Coronary artery (tissue), 2 donors: ENCODE measurements at regions not wholly inside any gene's neighbourhood (a gene's known extent, or its start where the extent isn't known, plus 50 kb on each side); places are given as distances from the start of the nearest gene placed in this dataset.

Experiments
- DNase-seq: peaks from one replicate; pipeline ENCODE4 v3.0.0-alpha.2; 2017; ENCODE audit warnings: low spot score
- H3K27ac ChIP-seq, 2 donors: fragments of 200-600 bp; sonication (generic); one replicate each; pipeline ENCODE4 v1.5.1; 2016 to 2019
- H3K4me3 ChIP-seq: fragments of 200-600 bp; sonication (generic); 2 replicates; pipeline ENCODE4 v1.5.1; 2016; ENCODE audit warnings: mild to moderate bottlenecking, moderate library complexity
- TF ChIP-seq, protein P1 (sequence below): fragments of 200-600 bp; sonication (generic); IDR thresholded peaks from one replicate; pipeline ENCODE4 v1.5.1; 2019; ENCODE audit warnings: antibody characterized with exemption

DNA sequence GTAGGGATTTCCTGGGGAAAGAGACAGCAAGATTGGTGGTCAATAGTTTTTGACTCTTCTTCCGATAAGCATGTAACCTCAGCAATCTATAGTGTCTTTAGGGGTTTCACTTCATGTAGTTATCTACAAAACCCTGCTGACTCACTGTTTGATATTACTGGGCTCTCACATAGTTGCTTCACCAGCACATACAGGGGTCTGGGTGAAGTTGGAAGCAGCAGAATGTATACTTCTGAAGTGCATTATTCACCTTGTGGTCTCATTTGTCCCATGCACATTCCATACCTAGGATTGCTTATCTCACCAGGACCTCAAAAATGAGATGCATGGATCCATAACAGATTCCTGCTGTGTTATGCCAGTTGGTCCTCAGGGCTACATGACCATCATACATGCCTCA is 280.0 kb downstream of the LRIG3 start:
- H3K4me3 ChIP-seq: no peak overlapping the region
- TF ChIP-seq, protein P1, sequence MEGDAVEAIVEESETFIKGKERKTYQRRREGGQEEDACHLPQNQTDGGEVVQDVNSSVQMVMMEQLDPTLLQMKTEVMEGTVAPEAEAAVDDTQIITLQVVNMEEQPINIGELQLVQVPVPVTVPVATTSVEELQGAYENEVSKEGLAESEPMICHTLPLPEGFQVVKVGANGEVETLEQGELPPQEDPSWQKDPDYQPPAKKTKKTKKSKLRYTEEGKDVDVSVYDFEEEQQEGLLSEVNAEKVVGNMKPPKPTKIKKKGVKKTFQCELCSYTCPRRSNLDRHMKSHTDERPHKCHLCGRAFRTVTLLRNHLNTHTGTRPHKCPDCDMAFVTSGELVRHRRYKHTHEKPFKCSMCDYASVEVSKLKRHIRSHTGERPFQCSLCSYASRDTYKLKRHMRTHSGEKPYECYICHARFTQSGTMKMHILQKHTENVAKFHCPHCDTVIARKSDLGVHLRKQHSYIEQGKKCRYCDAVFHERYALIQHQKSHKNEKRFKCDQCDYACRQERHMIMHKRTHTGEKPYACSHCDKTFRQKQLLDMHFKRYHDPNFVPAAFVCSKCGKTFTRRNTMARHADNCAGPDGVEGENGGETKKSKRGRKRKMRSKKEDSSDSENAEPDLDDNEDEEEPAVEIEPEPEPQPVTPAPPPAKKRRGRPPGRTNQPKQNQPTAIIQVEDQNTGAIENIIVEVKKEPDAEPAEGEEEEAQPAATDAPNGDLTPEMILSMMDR: no peak

DNA sequence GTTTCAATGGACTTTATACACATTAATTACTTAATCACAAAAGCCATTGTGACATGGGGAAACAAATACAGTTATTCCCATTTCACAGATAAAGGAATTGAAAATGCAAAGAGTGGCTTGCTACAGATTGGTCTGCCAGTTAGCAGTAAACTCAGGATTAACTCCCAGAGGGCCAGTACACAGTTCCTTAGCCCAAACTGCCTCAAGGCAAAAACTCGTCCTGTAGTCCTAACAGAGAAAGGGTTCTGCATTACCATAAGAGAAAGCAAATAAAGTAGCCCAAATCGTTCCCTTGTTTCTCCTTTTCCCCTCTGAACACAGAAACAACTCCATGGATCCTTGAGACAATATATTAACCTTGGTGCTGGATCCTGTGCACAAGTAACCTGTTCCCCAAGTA is 274.4 kb downstream of the LRIG3 start:
- no peak for DNase-seq
- H3K27ac ChIP-seq: no peak overlapping the region
- no peak overlapping the region for H3K4me3 ChIP-seq
- TF ChIP-seq, protein P1: no peak

More for the DNA sequence above, 280.0 kb downstream of the LRIG3 start:
- H3K27ac ChIP-seq: no peak overlapping the region
- DNase-seq: no peak

DNA sequence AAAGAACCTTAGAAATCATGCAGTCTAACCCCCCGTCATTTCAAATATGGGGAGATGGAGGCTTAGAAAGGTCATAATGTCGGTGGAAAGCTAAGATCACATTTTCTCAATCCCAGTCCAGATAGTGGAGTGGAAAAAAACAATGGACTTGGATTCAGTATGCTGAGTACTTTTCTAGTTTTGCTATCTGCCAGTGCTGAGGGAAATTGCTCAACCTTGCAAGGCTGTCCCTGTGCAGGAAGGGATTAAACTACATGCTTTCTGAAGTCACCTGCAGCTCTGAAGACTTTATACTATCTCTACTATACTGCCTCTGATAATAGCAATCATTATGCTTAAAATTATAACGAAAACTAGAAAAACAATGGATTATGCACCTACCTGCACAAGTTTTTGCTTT is 272.8 kb downstream of the LRIG3 start:
- TF ChIP-seq, protein P1: no peak
- no peak for DNase-seq
- H3K4me3 ChIP-seq: peak overlapping the region; percentile 50
- no peak overlapping the region for H3K27ac ChIP-seq

DNA sequence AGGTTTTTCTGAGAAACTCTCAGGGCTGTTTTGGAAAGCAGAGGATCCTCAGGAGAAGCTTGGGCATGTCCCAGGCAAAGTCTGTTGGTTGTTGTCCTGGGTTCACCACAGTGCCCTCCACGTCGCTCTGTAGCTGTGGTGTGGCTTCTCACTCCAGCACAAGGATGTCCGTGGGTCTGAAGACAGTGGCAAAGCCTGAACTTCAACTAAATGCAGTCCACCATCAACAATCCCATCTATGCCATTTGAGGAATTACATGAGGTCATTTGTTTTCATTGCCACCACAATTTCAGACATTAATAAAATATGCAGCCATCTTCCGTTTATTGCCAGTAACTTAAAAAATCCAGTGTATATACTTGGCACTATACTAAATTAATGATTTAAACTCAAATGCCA is 272.1 kb downstream of the LRIG3 start:
- peak overlapping the region in 1 of 2 donors; percentile 64 for H3K27ac ChIP-seq
- H3K4me3 ChIP-seq: peak overlapping the region; percentile 50
- DNase-seq: no peak
- TF ChIP-seq, protein P1: no peak

DNA sequence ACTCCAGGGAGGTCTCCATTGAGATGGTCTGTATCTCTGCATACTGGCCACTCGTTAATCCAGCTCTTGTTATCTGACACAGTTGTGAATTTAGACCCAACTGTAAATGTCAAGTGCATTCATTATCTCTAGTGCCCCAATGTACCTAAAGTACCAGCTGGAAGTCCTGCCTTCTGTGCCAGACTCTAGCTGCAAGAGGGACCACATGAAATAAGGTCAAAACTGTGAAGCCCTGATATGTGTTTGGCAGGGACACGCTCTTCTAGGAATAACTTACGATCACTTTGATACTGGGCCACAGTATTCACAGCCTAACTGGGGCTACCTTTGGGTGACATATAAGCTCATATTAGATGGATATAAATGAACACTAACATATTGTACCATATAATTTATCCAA is 268.5 kb downstream of the LRIG3 start:
- H3K4me3 ChIP-seq: no peak overlapping the region
- no peak overlapping the region for H3K27ac ChIP-seq
- TF ChIP-seq, protein P1: no peak
- DNase-seq: no peak

DNA sequence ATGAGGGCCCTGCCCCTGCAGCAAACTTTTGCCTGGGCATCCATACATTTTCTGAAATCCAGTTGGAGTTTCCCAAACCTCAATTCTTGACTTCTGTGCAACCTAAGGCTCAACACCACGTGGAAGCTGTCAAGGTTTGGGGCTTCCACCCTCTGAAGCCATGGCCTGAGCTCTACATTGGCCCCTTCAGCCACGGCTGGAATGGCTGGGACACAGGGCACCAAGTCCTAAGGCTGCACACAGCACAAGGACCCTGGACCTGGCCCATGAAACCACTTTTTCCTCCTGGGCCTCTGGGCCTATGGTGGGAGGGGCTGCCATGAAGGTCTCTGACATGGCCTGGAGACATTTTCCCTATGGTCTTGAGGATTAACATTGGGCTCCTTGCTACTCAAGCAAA is 266.3 kb downstream of the LRIG3 start:
- TF ChIP-seq, protein P1: no peak
- Histone ChIP-seq H3K4me3 (no peak overlapping the region), H3K27ac (no peak overlapping the region)
- no peak for DNase-seq

DNA sequence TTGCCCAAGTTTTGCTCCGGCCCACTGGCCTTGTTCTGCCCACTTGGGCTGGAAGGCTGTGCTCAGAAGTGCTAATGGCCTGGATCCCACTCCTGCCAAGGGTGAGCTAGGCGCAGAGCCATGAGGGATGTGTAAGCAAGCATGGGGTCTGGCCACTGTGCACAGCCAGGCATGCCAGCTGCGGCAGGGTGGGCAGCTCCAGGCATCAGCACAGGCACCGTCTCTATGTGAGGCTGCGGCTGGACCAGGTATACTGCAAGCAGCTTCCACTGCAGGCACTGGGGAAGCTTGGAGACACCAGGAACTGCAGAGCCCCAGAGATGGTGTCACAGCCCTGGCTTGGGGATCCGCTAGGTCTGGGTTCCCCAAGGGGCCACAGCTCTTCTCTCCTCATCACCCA is 264.9 kb downstream of the LRIG3 start:
- Histone ChIP-seq H3K4me3 (no peak overlapping the region), H3K27ac (no peak overlapping the region)
- no peak for DNase-seq
- TF ChIP-seq, protein P1: no peak
